Upper lobe of left lung (tissue), 4 donors: ENCODE measurements at regions not wholly inside any gene's neighbourhood (a gene's known extent, or its start where the extent isn't known, plus 50 kb on each side); places are given as distances from the start of the nearest gene placed in this dataset.

Experiments
- EP300 ChIP-seq, 4 donors: sonication (generic); formaldehyde crosslinking; IDR thresholded peaks; one replicate each; pipeline ENCODE4 v1.5.1; 2017; ENCODE audit warnings: antibody characterized with exemption in 4 of 4, control low read depth in 2 of 4
- POLR2A ChIP-seq, 4 donors: fragments of 450-650 bp; IDR thresholded peaks; one replicate each; pipeline ENCODE4 v1.5.1; 2016 to 2017; ENCODE audit warnings: antibody characterized with exemption in 4 of 4, mild to moderate bottlenecking in 2 of 4
- POLR2AphosphoS5 ChIP-seq, 2 donors: sonication (generic); formaldehyde crosslinking; IDR thresholded peaks; one replicate each; pipeline ENCODE4 v1.5.1; 2017; ENCODE audit warnings: antibody characterized with exemption in 2 of 2
- TF ChIP-seq, protein P1 (sequence below), 6 experiments: fragments of 450-650 bp in 4 of 6; fragments of 200-600 bp in 2 of 6; sonication (generic) in 2 of 6; IDR thresholded peaks; one replicate each; pipeline ENCODE4 v1.5.1; 2016 to 2019; ENCODE audit warnings: antibody characterized with exemption in 6 of 6

DNA sequence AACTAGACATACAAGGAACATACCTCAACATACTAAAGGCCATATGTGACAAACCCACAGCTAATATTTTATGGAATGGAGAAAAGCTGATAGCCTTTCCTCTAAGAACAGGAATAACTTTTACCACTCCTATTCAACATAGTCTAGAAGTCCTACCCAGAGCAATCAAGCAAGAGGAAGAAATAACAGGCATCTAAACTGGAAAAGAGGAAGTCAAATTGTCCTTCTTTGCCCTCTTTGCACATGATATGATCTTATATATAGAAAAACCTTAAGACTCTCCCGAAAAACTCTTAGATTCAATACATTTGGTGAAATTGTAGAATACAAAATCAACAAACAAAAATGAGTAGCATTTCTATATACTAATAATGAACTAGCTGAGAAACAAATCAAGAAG is 110.0 kb downstream of the ATP23 start:
- TF ChIP-seq, protein P1, sequence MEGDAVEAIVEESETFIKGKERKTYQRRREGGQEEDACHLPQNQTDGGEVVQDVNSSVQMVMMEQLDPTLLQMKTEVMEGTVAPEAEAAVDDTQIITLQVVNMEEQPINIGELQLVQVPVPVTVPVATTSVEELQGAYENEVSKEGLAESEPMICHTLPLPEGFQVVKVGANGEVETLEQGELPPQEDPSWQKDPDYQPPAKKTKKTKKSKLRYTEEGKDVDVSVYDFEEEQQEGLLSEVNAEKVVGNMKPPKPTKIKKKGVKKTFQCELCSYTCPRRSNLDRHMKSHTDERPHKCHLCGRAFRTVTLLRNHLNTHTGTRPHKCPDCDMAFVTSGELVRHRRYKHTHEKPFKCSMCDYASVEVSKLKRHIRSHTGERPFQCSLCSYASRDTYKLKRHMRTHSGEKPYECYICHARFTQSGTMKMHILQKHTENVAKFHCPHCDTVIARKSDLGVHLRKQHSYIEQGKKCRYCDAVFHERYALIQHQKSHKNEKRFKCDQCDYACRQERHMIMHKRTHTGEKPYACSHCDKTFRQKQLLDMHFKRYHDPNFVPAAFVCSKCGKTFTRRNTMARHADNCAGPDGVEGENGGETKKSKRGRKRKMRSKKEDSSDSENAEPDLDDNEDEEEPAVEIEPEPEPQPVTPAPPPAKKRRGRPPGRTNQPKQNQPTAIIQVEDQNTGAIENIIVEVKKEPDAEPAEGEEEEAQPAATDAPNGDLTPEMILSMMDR (IDR thresholded peaks at IDR 0.05), result no peak
- TF ChIP-seq EP300 (IDR thresholded peaks at IDR 0.05) (no peak), POLR2AphosphoS5 (IDR thresholded peaks at IDR 0.05) (no peak), POLR2A (IDR thresholded peaks at IDR 0.05) (no peak)
